NCI-H69 (cell line): ENCODE measurements at regions not wholly inside any gene's neighbourhood (a gene's known extent, or its start where the extent isn't known, plus 50 kb on each side); places are given as distances from the start of the nearest gene placed in this dataset.

Experiments used
- DNase-seq: peaks from one replicate; lab custom pipeline; 2025; lab: John Stamatoyannopoulos, UW

DNA sequence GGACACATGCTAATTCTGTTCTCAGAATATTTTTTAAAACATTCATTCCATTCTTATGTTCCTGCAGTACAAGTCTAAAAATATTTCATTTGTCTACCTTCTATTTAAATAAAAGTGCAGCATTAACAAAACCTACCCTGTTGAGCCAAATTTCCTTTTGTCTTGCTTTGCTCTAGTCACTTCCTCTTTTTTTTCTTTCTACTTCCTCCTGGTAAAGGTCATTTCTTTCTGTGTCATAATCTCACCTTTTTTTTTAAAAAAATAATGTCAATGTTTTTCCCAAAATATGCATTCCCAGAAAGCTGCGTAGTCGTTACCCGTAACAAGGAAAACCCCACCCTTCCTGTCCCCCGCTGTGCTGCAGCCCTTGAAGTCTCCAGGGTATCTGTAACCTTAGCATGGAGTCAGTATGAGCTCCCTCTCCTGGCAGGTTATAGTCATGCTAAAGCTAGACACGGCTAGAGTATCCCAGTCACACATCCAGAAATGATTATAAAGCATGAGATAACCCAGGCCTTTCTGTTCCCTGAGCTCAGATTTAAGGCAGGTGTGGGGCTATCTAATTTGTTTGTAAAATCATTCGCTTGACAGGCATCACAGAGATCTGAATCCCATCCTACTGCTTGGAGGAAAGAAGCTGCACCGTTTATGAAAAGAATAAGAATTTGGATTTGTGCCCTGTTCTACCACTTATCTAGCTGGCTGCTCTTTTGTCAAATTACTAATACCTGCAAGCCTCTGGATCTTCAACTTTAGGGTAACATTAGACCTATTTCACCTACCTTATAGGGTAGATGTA is 51.1 kb upstream of the EED start:
- peak; percentile 98 for DNase-seq

DNA sequence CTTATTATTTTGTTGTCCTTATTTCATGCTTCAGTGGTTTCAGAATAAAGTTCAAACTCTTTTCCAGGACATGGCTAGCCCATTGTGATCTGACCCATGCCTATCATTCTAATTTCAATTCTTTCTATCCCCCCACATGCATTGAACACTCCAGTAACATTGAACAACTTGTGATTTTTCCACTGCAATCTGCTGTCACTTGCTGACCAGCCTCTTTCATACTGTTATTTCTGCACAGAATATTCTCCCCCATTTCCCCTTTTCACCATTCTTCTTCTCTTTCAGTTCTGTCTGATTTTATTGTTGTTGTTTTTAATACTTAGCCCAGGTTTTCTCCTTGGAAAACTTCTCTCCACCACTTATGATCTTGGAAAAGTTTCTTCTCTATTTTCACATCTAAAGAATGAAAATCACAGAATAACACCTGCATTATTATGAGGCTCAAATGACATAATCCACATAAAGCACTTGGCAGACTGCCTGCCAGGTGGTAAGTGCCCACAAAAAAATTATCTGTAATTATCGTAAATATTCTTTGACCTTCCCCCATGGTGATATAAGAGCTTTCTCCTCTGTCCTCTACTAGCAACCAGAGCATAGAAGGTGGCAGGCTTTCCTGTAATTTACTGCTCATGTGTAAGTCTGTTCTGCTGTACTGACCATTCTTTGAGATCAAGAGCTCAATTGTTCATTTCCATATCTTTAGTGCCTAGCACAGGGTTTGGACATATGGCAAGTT is 51.9 kb upstream of the EED start:
- DNase-seq = peak; percentile 99

DNA sequence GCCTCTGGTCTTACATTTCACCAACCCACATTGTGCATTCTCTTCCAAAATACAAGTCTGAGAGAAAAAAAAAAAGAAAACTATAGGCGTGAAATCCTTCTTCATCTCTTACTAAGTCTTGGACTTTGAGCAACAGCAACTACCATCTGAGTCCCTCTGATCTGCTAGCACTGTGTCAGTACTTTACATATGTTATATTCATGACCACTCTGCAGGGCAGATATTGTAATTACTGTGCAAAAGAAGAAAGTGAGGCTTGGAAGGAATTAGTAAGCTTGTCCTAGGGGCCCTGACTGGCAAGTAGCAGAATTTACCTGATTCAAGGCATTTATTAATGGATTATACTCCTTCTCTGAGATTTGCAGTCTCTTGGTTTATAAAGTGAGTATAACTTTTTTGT is 52.7 kb upstream of the EED start:
- DNase-seq = no peak

DNA sequence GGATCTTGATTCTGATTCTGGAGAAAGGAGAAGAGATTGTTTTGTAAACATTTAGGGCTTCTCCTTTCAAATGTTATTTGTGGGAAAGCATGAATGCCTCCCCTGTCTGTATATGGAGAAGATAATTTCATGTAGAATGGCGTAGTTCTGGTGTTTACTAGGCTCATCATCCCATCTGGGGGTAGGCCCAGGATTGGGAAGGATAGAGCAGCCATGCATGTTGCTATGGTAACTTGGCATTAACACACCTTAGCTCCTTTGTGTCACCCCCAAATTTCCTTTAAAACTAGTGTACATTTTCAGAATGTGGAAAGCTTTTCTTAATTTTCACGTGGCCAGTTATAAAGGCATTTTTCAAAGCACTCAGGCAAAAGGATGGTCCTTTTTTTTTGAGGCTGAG is 57.5 kb upstream of the EED start:
- DNase-seq = no peak

DNA sequence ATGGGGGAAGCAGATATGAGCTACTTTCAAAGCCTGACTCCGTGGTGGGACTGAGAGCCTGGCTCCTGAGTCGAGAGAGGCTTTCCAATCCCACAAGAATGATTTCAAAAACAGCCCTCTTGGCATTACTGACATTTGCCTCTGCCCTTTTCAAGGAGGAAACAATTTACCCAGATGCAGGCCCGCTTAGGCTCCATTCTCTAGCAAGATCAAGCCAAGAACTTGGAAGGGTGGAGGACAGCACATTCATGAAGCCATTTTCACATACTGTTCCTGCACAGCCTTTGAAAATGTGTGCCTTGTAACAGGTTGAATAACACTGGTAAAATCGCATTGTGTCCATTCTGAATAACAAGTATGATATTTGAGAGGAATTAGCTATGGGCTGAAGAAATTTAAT is 58.2 kb upstream of the EED start:
- DNase-seq = no peak

DNA sequence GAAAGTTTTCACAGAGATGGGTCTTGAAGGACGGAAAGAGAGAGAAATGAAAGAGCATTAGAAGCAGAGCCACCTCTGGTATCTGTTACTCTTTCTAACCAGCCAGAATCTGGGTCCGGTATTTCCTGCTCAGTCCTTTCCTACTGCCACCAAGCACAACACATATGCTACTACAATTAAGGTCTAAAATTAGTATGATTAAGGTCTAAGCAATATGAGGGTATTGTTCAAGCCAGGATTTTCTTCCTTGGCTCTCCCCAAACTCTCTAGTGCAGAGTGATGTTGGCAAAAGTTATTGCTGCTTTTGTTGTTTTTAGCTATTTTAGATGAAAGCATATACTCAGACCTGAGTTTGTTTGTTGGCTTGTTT is 59.2 kb upstream of the EED start:
- DNase-seq = no peak

DNA sequence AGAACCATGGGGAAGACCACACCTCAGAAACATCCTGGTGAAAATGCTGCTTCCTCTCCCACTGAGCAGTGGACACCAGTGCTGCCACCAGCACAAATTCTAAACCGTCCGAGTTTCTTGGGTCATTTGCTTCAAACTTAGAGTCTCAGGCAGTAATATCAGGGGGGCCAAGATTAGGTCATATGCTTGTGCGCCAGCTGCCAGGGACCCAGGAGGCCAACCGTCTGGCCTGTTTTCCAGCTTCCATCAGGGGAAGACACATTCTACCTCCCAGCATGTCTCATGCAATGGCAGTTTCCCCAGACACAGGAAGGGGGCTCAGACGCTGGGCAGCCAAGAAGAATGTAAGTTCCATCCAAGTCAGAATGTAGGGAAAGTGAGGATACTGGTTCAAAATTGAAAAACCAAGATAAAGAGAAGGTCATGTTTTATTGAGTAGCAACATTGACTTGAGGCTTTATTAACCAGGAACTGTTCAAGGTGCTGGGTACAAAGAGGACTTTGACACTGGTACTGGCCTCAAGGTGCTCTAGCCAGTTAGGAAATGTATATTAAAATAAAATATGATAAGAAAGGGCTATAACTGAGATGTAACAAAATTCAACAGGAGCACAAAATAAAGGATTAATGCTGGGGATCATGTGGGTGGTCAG is 59.7 kb upstream of the EED start:
- DNase-seq = no peak

DNA sequence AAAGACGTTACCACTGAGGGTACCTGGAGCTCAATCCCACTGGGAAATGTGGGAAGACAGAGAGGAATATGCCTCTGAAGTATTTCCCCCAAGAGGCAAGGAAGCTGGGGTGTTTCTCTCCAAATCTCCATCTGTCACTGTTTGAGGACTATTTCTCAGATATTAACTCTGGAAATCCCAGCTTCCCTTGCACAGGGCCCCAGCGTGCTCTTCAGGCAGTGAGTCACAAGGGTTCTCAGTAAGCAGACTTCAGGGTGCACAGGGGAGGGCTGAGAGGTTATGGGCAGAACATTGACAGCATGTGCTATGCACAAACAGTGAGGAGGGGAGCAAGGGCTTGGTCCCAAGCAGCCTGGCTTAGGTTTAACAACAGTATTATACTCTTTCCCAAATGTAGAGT is 60.9 kb upstream of the EED start:
- DNase-seq = no peak

DNA sequence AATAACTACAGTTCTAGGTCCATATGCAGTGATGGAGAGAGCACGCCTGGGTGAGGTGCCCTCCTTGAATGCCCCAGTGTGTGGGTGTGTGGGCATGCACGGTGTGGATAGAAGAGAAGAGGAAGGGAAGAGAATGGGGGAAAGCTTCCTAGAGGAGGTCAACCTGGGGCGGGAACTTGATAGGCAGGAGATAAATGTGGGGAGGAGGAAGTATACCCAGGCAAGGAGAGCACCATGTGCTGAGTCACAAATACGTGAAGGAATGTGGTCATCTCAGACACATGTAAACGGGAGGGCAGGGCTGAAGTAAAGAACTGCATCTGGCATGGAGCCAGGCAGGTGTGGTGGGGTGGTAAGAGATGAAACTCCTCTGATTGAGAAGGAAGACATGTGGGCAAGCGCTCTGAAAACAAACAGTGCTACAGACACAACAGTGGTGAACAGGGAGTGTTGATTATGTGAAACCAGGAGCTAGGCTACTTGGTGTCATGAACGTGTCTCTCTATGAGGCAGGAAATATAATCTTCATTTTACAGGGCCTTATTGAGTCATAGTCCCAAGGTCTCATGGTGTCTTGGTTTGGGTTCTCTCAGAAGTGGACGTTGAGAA is 61.5 kb upstream of the EED start:
- DNase-seq = no peak

DNA sequence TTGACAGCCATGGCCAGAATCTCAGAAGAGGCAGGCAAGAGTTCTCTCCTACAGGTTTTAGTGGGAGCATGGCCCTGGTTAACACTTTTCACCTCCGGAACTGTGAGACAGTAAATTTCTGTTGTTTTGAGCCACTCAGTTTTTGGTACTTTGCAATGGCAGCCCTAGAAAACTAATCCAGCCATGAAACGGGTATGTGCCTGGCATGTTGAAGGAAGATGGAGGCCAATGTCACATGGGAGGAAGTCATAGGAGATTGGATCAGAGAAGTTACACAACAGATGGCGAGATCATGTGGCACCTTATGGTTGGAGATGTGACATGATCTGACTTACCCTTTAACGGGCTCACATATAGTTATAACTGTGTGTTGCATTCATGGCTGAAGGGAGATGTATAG is 63.2 kb upstream of the EED start:
- no peak for DNase-seq

DNA sequence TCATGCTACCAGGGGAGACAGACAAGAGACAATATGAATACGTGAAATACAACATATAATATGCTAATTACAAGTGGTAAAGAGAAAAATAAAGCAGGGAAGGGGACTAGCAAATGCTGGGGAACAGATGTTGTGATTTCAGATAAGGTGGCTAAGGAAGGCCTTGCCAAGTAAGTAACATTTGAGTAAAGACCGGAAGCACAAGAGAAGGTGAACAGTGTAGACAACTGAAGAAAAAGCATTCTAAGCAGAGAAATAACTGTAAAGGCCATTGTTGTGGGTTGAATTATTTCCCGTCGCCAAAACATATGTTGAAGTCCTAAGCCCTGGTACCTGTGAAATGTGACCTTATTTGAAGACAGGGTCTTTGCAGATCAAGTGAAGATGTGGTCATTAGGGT is 63.7 kb upstream of the EED start:
- DNase-seq = no peak

DNA sequence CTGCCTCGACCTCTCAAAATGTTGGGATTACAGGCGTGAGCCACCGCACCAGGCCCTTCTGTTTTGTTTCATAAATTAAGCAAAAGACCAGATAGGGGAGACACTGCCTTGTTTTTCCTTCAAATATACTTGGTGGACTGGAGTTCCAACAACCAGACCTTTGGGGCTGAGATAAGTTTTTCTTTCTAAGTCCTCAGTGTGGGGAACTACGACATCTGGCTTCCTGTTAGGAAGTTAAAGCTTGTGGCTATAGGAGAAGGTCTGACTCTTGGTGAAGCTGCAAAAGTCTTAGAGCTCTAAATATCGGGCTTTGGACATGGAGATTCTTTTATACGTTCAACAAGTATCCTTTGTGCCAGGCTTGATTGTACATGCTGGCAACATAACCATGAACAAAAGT is 64.1 kb upstream of the EED start:
- no peak for DNase-seq

DNA sequence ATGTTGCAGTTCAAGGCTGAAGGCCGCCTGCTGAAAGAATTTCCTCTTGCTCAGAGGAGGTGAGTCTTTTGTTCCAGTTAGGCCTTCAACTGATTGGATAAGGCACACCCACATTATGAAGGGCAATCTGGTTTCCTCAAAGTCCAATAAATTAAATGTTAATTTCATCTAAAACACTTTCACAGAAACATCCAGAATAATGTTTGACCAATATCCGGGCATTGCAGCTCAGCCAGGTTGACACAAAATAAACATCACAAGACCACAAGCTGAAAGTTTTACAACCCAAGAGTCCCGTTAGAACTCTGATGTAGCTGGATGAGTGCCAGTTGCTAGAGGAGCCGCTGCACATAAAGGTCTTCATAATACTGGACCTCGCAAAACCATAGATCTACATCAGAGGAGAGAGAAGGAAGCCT is 64.9 kb upstream of the EED start:
- DNase-seq = no peak

DNA sequence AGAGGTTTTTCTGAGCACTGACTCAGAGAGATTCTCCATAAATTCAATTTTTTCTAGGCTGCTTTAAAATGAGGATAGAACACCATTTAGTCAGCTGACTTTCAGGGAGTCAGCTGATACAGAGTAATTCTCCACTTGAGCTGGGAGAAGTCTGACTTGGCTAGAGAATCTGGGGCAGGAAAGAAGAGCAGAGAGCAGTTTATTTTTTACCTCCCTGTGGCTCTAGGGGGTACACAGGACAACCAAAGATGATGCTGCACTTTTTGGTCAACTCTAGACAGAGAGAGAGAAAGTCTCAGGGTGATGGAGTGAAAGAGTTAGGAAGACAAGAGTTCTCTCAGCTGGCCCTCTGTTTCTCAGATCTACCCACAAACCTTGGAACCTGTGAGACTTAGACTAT is 67.3 kb upstream of the EED start:
- DNase-seq = no peak

DNA sequence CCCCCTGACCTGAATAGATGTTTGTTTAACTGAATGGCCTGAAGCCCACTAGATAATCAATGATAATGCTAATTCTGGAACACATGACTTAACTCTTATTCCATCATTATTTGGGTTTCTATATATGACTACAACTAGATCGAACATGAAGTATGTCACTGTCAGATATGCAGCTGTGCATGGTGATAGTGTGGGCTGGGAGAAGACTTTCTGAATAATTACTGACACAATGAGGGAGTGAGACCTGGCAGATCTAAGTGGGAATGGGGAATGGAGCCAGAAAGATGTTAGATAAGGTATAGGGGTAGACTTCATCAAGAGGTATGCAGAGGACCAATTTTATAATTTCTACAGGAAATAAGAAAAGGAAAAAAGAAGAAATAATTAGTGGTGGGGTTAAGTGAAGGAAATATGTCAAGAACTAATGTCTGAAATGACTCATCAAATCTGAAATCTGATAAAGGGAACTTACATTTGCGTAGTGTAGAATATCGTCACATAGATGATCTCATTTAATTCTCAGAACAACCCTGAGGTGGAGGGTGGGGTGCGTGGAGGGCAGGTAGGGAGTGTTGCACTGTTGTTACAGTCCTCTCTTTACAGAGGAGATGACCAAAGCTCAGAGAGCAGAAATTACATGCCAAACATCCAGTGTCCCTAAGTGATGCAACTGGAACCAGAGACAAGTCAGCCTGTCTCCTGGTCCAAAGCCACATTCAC is 68.2 kb upstream of the EED start:
- DNase-seq = no peak

DNA sequence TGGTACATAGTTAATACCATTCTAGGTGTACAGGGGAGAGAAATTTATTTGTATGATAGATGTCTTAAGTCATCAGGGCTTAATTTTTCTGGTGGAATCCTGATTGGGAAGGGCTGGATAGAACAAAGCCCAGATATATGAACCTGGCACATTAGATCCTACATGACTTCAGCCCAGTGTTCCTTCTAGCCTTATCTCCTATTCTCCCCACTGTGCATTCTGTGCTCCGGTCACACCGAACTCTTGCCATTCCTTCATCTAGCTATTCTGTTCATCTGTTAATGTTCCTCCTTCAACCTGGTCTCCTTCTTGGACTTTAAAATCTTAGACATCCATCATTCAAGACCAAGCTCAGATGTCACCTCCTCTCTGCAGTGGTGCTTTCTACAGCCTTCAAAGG is 68.9 kb upstream of the EED start:
- DNase-seq = no peak

DNA sequence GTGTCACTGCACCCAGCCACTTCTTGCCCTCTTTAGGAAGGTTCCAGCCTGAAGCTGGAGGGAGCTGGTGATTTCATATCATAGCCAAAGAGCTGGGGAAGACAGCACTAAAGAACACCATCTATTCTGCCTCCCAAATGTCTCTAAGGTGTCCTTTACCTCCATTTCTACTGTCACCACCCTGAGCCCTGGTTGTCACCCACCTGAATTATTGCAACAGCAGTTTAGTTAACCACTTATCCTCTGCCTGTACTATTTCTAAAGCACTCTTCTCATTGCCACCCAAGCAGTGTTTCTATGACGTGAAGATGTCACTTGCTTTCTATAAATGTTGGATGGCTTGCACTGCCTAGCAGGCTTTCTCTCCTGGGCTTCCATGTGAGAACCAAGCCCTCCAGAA is 69.4 kb upstream of the EED start:
- DNase-seq = no peak

DNA sequence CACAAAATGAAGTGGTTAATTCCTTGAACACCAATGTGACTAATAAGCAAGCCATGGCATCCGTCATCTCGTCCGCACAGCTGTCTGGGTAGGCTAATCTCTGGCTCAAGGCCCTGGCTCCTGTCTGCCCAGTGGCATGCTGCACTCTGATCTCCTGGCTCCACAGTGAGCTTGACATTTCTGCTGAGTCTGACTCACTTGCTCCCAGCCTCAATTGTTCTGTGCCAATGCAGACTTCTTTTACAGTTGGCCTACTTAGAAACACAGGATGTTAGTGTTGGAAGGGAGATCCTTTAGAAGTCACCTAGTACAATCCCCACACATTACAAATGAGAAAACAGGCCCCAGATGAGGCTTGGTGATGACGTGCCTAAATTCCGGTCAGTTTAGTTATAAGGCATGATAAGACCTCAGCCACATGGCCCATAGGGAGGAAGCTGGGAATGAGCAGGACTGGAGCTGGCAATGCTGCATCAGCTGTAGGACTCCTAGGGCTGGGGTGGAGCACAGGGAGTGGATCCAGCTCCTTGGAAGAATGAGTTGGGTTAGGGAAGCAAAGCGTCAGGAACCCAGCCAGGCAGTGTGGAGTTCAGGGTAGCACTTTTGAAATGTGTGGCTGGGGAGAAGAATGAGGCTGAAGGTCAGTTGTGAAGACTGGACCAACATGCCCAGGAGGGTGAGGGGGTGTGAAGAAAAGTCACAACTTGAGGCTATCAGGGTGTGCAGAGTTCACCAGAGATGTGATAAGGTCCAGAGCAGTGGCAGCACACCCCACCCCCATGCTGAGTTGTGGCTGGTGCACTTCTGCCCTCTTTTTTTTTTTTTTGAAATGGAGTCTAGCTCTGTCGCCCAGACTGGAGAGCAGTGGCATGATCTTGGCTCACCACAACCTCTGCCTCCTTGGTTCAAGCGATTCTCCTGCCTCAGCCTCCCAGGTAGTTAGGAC is 70.2 kb upstream of the EED start:
- no peak for DNase-seq

DNA sequence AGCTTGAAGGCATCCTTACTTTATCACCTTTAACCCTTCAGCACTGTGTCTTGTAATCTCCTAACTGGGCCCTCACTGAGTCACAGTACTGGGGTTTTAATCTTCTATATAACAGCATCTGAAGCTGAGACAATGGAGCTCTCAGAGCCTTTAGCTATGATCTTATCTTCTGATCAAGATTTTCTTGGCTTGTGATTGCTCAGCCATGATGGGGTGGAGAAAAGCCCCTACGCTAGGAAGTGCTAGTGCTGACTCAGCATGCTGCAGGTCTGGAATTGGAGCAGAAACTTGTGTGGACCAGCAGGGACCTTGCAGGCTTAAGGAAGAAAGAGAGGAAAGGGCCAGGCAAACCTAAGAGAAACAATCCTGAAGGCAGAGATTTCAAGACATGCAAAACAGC is 71.7 kb upstream of the EED start:
- no peak for DNase-seq

DNA sequence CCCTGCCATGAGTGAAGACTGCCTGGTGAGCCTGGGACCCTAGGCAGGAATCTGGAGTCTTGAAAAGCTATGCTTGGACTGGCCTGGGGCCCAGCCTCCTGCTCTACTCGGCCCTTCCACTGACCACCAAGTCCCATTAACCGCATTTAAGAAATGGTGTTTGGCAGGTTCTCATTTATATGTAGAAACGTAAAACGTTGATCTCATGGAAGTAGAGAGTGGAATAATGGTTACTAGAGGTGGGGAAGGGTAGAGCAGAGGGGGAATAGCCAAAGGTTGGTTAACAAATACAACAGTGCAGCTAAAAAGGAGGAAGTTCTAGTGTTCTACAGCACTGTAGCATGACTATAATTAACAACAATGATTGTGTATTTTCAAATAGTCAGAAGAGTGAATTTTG is 72.9 kb upstream of the EED start:
- DNase-seq = no peak

DNA sequence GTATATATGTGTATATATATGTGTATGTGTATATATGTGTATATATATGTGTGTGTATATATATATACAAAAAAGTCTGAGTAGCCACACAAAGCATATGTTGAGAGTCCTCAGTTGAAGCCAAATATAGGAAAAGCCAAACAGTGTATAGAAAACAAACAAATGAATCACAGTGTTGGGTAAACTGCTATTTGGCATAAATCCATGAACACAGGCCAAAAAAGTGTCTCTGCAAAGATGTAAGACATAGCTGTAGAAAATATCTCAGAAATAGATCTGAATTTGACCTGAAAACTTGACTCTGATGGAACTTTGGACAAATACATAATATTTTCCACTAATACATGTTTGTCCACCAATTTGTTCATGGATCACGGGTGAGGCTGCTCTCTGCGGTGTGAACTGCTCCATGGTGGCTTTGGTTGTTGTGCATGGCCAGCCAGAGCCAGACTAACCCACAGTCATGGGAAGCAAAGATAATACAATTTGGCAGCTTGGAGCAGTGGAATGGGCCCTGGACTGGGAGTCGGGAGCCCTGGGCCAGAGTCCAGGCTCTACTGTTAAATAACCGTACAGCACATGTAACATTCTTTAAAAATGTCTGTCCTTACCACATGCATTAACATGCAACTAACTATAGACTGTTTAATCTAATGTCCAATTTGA is 76.9 kb upstream of the EED start:
- DNase-seq = peak; percentile 44
